ENCODE measurements at regions not wholly inside any gene's neighbourhood (a gene's known extent, or its start where the extent isn't known, plus 50 kb on each side); places are given as distances from the start of the nearest gene placed in this dataset.

GRCh38 chr1:193308438-193308837 lies 122.0 kb upstream of the B3GALT2 start:
- Mint-ChIP-seq H3K36me3 (ENCODE audit: low read depth) (no peaks in the 10 kb centered on the region), H3K27me3 (ENCODE audit: low read depth) (no peaks in the 10 kb centered on the region), H3K27ac (no peak overlapping the region), H3K4me1 (no peaks in the 10 kb centered on the region), H3K9me3 (no peaks in the 10 kb centered on the region), H3K4me3 (no peak overlapping the region)
- TF ChIP-seq, protein P1, sequence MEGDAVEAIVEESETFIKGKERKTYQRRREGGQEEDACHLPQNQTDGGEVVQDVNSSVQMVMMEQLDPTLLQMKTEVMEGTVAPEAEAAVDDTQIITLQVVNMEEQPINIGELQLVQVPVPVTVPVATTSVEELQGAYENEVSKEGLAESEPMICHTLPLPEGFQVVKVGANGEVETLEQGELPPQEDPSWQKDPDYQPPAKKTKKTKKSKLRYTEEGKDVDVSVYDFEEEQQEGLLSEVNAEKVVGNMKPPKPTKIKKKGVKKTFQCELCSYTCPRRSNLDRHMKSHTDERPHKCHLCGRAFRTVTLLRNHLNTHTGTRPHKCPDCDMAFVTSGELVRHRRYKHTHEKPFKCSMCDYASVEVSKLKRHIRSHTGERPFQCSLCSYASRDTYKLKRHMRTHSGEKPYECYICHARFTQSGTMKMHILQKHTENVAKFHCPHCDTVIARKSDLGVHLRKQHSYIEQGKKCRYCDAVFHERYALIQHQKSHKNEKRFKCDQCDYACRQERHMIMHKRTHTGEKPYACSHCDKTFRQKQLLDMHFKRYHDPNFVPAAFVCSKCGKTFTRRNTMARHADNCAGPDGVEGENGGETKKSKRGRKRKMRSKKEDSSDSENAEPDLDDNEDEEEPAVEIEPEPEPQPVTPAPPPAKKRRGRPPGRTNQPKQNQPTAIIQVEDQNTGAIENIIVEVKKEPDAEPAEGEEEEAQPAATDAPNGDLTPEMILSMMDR (IDR thresholded peaks at IDR 0.05; ENCODE audit: unreplicated experiment in 3 of 3): no peak

DNA sequence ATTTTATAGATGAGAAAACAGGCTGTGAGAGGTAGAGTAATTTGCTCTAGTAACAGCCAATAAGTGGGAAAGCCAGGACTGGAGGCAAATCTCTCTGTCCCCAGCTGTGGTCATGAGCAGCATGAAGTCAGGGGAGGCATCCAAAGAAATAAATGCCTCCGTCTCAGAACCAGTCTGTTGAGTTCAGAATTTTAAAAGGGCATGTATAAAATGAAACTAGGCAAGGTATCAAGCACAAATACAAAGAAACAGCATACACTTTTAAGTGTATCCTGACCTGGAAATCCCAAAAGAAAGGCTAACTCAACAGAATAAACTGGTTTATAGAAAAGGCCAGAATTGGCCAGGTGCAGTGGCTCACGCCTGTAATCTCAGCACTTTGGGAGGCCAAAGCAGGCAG lies 120.0 kb upstream of the B3GALT2 start:
- no peak overlapping the region for H3K4me3 Mint-ChIP-seq
- H3K27ac Mint-ChIP-seq: no peak overlapping the region
- H3K27me3 Mint-ChIP-seq (ENCODE audit: low read depth): no peaks in the 10 kb centered on the region
- no peaks in the 10 kb centered on the region for H3K36me3 Mint-ChIP-seq (ENCODE audit: low read depth)
- H3K9me3 Mint-ChIP-seq: no peaks in the 10 kb centered on the region
- H3K4me1 Mint-ChIP-seq: no peaks in the 10 kb centered on the region
- TF ChIP-seq, protein P1 (IDR thresholded peaks at IDR 0.05; ENCODE audit: unreplicated experiment in 3 of 3): no peak
